GM18861 (cell line): ENCODE measurements at regions not wholly inside any gene's neighbourhood (a gene's known extent, or its start where the extent isn't known, plus 50 kb on each side); places are given as distances from the start of the nearest gene placed in this dataset.
A peak's percentile ranks its signal among the peaks of the same experiment; 100 is the strongest.
"Not testable (repeated sequence)": the region's sequence is repeated elsewhere in the genome, so short reads cannot be mapped to it uniquely, and the experiment has no call there.

Source experiments
- ATAC-seq: cut with Tn5 transposase; IDR thresholded peaks from one replicate; pipeline ENCODE4 v1.9.1; 2021; ENCODE audit not compliant: unreplicated experiment

DNA sequence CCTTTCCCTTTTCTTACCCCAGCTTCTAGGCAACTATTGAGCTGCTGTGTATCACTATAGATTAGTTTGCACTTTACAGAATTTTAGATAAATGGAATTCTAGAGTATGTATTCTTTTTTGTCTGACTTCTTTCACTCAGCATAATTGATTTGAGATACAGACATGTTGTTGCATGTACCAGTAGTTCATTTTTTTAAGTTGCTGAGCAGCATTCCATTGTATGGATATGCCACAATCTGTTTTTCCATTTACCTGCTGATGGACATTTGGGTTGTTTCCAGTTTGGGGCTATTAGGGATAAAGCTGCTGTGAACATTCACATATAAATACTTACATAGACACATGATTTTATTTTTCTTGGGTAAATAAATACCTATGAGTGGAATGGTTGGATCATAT lies 135.7 kb downstream of the IGF1 start:
- no peak for ATAC-seq

- no peak for ATAC-seq
Measured at GRCh38 chr12:102343361-102344121, 136.8 kb downstream of the IGF1 start.

GRCh38 chr12:102342281-102343006 lies 137.9 kb downstream of the IGF1 start:
- no peak for ATAC-seq

DNA sequence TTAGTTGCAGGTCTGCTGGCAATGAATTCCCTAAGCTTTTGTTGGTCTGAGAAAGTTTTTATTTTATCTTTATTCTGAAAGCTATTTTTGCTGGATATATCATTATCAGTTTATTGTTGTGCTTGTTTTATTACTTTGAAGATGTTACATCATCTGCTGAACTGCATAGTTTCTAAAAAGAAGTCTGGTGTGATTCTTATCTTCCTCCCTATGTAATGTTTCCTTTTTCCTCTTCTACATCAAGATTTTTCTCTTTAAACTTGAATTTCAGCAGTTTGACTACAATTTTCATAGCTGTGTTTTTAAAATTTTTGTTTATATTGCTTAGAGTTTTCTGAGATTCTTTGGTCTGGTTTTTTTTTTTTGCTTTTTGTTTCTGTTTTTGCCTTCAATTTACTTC lies 137.1 kb upstream of the PMCH start:
- no peak for ATAC-seq

DNA sequence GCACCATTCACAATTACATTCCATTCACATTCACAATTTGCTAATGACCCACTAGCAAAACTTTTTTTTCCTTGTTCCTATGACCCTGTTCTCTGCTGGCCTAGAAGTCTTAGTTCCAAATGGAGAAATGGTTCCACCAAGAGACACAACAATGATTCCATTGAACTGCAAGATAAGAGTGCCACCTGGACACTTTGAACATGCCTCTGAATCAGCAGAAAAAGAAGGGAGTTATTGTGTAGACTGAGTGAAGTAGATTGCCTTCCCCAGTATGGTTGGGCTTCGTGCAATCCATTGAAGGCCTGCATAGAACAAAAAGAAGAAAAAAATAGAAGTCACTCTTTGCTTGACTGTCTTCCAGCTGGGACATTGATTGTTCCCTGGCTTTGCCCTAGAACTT lies 133.8 kb upstream of the PMCH start:
- ATAC-seq = no peak

DNA sequence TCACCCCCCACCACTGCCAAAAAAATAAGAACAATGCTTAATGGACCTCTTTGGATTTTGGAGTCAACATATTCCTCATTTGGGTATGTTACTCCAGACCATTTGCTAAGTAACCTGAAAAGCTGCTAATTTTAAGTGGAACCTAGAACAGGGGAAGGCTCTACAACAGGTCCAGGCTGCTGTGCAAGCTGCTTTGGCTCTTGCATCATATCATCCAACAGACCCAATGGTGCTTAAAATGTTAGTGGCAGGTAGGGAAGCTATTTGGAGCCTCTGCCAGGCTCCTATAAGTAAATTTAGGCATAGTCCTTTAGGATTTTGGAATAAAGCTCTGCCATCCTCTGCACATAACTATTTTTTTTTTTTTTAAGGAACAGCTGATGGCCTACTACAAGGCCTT lies 132.2 kb upstream of the PMCH start:
- ATAC-seq = no peak

DNA sequence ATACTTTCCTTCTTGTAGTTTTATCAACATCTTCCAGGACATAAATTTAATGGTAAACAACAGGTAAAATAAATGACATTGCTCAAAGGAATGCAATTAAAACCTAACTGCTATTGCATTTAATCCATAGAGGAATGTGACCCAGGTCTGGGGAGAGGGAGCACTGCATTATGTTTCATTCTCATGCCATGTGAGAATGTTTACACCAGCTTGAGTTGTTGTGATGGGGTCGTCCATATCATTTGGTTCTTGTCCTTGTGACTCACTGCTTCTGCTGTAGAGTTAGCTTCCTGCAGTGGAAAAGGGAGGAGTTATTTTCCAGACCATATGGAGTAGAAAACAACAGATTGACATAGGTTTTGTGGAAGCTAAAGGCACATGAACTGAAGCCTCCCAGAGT lies 129.3 kb upstream of the PMCH start:
- no peak for ATAC-seq

GRCh38 chr12:102325108-102325507 lies 127.5 kb upstream of the PMCH start:
- ATAC-seq = not testable (repeated sequence)

DNA sequence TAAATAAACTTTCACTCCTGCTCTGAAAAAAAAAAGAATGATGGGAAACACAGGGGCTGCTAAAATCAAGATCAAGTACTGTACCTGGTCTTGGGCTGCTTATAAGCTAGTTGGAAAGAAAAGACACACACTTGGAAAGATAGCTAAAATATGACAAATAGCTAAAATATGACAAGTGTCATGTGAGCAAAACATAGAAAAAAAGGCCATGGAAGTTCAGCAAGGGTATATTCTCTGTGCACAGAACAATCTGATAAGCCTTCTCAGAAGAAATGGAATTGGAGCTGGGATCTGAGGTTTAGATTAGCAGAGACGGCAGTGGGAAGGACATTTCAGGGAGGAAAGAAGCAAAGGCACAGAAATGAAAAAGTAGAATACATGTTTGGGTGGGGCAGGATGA lies 126.2 kb upstream of the PMCH start:
- ATAC-seq = no peak

GRCh38 chr12:102322254-102322653 lies 124.6 kb upstream of the PMCH start:
- ATAC-seq = no peak

DNA sequence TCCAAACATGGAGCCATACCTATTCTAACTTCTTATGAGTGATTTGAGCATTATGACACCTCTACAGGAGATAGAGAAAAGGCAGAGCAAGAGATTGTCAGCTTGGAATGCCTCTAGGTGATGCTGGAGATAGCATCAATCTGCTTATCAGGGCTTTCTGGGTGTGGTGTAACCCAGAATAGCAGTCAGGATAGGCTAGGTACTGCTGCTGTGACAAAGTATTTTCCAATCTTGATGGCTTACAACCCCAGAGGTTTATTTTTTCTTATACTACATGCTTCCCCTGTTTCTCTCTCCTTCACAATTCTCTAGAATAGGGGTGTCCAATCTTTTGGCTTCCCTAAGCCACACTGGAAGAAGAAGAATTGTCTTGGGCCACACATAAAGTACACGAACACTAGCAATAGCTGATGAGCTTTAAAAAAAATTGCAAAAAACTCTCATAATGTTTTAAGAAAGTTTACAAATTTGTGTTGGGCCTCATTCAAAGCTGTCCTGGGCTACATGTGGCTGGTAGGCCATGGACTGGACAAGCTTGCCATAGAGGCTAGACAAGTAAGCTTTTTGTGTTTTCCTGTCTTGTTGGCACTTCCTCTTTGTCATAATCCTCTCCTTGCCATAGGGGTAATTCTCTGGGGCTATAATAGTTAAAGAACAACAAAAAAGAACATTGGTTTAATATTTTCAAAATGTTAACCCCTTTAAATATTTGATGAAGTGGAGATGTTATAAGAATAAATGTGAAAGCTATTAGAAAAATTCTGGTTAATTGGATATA lies 123.9 kb upstream of the PMCH start:
- ATAC-seq = no peak

GRCh38 chr12:102317155-102317554 lies 119.5 kb upstream of the PMCH start:
- no peak for ATAC-seq

DNA sequence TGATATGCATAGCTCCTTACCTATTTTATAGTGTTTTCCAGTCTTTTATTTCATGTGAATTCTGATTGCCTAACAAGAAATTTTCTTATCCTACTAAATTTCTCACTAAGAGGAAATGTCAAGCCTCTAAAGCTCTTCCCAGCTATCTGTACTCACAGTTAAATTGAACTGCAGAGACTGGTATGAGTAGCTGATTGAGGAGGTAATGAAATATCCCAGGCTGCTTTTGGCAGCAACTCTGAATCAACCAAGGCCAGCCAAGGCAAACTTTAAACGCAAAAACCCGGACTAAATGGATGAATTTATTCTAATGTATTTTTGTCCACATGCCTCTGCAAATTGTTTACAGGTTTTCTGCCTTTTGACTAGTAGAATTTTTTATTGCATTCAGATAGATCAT lies 119.1 kb upstream of the PMCH start:
- no peak for ATAC-seq

DNA sequence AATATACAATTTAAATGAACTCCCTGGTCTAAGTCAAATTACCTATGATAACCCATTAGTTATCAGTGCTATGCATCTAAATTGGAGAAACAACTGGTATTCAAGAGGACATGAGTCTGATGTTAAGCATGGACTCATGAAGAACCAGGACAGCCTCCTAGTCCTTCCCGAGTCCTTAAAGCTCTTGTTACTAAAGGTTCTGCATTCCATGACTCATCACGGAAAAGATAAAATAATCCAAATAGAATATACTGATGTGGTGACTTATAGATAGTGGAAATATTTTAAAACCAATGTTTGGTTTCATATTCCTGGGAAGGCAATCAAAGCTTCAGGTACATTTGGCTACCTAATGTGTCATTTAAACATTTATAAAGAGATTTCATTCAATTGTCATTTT lies 117.2 kb upstream of the PMCH start:
- no peak for ATAC-seq

DNA sequence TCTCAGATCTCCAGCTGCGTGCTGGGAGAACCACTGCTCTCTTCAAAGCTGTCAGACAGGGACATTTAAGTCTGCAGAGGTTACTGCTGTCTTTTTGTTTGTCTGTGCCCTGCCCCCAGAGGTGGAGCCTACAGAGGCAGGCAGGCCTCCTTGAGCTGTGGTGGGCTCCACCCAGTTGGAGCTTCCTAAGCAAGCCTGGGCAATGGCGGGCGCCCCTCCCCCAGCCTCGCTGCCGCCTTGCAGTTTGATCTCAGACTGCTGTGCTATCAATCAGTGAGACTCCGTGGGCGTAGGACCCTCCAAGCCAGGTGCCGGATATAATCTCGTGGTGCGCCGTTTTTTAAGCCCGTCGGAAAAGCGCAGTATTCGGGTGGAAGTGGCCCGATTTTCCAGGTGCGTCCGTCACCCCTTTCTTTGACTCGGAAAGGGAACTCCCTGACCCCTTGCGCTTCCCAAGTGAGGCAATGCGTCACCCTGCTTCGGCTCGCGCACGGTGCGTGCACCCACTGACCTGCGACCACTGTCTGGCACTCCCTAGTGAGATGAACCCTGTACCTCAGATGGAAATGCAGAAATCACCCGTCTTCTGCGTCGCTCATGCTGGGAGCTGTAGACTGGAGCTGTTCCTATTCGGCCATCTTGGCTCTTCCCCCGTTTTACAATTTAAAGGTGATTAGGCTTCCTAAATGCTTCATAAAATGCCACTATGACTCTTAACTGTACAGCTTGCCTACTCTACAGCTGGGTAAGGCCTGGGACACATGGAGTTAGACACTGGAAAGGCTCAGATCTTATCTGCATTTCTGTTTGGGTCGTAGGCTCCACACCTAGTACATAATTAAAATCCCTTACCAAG lies 115.7 kb upstream of the PMCH start:
- ATAC-seq = not testable (repeated sequence)

DNA sequence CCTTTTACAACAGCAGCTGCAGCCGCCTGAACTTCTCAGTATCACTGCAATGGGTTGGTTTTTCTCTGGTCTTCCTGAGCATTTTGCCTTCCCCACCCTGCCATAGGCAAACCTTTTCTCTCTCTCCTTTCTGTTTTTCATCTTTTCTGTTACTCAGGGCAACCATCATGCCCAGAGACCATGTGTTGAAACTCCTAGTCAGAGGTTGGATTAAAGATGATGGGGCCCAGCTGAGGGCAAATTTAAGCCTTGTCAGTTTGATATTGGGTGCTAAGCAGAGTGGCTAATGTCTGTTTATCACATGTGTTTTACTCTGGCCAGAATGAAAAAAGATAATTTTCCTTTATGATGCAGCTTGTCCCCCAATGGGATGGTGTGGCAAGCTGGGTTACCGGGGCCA lies 107.9 kb upstream of the PMCH start:
- ATAC-seq = no peak

- not testable (repeated sequence) for ATAC-seq
Measured at GRCh38 chr12:102304667-102305066, 107.0 kb upstream of the PMCH start.

GRCh38 chr12:102302553-102302952 lies 104.9 kb upstream of the PMCH start:
- ATAC-seq = no peak

DNA sequence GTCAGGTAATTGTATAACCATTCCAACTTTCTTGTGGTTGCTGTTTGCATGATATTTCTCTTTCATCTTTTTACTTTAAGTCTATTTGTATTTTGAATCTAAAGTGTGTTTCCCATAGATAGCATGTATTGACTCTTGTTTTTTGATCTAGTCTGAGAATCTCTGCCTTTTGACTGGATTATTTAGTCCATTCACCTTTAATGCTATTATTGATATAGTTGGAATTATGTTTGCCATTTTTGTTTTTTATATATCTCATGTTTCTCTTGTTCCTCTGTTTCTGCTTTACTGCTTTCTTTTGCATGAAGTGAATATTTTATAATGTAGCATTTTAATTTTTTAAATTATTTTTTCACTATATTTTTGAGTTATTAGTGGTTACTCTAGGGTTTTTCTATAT lies 103.9 kb upstream of the PMCH start:
- ATAC-seq = no peak

GRCh38 chr12:102300824-102301461 lies 103.3 kb upstream of the PMCH start:
- peak; percentile 92 for ATAC-seq
